NCI-H2107 treated with DMSO at 0.1 percent for 48 hours (cell line): ENCODE measurements at regions not wholly inside any gene's neighbourhood (a gene's known extent, or its start where the extent isn't known, plus 50 kb on each side); places are given as distances from the start of the nearest gene placed in this dataset.
"Not testable (repeated sequence)": the region's sequence is repeated elsewhere in the genome, so short reads cannot be mapped to it uniquely, and the experiment has no call there.

Experiments used
- DNase-seq: peaks from one replicate; lab custom pipeline; 2025; ENCODE audit not compliant: unreplicated experiment; lab: John Stamatoyannopoulos, UW

DNA sequence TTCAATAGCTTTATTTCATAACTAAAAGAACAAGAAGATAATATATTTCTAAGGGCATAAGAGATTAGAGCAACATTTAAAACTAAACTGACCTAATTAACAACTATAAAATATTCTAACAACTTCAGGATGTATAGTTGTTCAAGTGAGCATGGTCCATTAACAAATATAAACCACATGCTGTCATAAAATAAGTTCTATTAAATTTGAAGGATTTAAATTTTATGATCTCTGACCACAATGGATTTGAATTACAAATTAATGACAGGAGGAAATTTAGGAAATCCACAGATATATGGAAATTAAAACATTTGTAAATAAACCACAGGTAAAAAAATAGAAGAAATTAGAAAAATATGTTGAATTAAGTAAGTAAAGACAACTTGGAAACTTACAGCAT lies 196.5 kb upstream of the PCDH20 start:
- DNase-seq = no peak

- no peak for DNase-seq
Measured at GRCh38 chr13:61608138-61608537, 192.5 kb upstream of the PCDH20 start.

DNA sequence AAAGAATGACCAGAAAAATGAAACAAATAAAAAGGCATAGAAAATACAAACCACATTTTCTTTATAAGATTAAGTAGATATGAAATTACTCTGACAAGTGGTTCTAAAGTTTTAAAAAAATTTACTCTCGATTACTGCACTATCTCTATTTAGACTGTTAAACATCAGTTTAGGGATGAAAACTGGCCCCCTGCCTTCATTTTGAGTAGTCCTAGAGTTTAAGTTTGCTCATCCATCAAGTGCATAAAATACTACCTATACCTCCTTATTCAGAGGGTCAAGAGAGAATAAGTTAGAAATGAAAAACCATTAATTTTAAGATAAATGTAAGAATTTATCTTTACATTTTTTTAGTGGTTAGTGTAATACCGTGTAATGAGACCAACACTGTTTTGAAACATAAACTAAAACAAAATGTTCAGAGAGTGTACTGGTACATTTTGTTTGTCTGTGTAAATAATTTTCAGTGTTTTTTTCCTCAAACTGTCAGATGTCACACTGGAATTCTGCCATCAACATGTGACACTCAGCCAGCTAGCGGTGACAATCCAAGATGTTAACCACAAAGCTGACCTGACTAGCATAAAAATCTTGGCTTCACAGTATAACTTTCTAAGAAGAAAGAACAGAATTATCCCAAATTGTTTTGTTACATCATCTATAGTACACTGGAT lies 184.8 kb upstream of the PCDH20 start:
- DNase-seq = no peak

DNA sequence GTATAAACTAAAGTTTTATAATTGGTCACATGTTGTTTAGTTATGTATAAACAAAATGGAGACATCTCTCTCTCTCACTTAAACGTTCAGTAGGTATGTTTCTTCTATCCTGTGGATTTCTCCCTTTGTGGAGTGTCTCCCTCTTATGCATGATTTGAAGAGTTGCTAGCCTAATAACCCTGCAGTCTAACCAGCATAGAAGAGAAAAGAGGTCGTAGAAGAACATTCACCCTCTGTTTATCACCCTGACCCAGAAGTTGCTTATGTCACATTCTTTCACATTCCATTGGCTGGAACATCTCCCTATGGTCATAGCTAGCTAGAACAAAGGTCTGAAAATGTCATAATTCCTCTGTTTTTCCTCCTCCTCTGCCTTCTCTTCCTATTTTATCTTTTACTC lies 176.8 kb upstream of the PCDH20 start:
- DNase-seq = no peak

DNA sequence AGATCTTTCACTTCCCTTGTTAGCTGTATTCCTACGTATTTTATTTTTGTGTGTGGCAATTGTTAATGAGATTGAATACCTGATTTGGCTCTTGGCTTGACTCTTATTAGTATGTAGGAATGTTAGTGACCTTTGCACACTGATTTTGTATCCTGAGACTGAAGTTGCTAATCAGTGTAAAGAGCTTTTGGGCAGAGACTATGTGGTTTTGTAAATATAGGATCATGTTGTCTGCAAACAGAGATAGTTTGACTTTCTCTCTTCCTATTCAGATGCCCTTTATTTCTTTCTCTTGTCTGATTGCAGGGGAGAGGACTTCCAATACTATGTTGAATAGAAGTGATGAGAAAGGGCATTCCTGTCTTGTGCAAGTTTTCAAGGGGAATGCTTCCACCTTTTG lies 160.3 kb upstream of the PCDH20 start:
- DNase-seq = no peak

DNA sequence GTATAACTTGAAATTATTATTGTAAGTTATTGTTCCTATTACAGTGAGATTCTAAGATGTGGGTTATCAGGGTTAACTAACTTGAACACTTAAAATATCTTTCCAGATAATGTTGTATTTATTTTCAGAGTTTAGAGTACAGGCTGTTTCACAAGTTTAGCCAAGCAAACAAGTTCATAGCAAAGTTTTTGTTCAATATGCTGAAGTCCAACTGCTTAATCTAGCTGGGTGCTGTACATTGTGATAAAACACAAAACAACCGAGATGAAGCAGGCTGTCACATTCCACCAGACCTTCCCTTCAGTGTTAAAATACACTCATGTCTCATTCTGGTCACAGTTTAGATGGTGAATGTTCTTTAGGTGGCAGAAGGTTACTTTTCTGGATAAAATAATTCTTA lies 148.0 kb upstream of the PCDH20 start:
- no peak for DNase-seq

DNA sequence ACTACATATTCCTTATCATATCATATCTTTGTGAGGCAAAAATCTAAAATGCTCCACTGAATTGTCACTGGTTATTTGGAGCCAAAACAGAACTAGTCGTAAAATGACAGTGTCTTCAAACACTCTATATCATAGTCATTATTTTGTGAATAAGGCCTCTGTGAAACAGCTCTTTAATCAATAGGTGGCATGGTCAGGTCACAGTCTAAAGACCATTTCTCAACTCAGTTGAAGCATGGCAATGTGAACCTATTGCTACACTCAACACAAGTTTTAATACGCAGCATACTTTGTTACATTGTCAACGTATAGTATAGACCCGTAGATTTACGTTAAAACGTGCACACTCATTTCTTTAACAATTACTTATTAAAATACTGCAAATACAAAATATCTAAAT lies 131.3 kb upstream of the PCDH20 start:
- DNase-seq = no peak

DNA sequence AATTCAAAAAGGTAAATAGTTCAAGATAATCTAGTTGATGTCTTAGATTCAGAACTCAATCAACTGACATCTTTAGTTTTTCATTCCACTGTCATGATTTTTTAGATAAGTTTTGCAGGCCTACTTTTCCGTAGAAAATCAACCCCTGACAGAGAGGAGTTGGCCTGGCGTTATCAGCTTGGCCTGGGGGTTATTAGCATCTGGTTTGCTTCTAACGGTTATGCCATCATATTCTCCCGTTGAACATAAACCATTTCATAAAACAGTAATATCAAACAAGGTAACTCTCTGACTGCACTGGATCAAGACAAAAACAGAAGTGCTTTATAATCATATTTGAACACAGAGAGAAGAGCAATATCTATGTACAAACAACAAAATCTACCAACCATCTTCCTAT lies 130.8 kb upstream of the PCDH20 start:
- no peak for DNase-seq

GRCh38 chr13:61536433-61536832 lies 120.8 kb upstream of the PCDH20 start:
- no peak for DNase-seq

GRCh38 chr13:61531383-61532065 lies 115.9 kb upstream of the PCDH20 start:
- DNase-seq = no peak

DNA sequence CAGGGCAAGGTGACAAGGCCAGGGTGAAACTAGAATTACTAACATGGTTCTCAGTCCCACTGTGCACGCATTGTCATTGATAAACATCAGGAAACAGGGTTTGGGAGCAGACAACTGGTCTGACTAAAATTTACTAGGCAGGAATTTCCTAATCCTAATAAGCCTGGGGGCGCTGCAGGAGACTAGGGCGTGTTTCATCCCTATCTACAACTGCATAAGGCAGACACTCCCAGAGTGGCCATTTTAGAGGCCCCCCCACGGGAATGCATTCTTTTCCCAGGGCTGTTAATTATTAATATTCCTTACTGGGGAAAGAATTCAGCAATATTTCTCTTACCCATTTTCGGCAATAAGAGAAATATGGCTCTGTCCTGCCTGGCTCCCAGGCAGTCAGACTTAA lies 103.6 kb upstream of the PCDH20 start:
- not testable (repeated sequence) for DNase-seq

- DNase-seq = no peak
Measured at GRCh38 chr13:61508936-61509335, 93.3 kb upstream of the PCDH20 start.

GRCh38 chr13:61500176-61500575 lies 84.5 kb upstream of the PCDH20 start:
- DNase-seq = no peak

DNA sequence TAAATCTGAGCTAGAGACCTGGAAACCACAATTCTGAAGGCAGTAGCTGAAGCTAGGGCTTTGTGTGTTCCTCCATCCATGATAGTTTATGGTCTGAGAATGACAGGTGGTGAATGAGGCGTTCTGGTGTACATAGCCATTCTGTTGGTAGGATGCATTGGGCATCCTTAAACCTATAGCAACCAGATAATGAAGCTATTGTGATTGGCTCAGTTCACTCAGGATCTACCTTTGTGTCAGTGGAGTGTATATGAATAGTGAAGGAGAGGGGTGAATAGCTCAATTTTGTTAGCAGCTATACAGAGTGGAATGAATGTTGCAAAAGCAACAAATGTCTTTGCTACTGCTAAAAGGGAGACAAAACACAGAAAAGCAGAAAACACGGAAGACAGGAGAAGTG lies 80.0 kb upstream of the PCDH20 start:
- DNase-seq = no peak

- not testable (repeated sequence) for DNase-seq
Measured at GRCh38 chr13:61493556-61493955, 77.9 kb upstream of the PCDH20 start.

DNA sequence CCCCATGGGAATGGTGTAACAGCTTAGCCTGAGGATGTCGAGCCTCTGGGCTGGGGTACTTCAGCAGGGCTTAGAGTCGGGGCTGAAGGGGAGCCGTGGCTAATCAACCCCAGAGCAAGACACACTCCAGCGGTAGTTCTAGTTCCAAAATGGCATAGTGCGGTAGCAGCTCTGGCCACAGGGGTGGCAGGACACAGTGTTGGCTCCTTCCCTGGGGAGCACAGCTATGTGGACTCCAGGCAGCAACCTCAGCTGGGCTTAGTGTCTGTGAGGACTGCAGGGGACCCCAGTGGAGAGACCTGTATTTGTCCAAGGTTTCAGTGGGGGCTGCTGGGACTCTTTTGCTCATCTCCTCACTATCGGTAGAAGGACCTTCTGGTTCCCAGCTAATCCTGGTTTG lies 70.8 kb upstream of the PCDH20 start:
- DNase-seq = no peak

GRCh38 chr13:61485128-61485765 lies 69.6 kb upstream of the PCDH20 start:
- DNase-seq = no peak

DNA sequence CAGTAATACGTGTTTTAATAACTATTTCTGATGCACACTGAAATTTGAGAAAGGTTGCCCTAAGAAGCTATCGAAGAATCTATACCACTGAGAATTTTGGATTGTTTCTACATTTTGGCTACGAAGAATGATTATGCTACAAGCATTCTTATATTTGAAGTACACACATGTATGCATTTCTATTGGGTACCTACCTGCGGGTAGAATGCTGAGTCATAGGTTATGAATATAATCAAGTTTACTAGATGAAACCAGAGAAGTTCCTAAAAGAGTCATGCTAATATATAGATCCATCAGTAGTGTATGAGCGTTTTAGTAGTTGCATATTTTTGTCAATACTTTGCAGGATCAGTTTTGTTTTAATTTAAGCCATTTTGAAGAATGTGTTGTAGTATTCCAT lies 62.0 kb upstream of the PCDH20 start:
- DNase-seq = no peak

DNA sequence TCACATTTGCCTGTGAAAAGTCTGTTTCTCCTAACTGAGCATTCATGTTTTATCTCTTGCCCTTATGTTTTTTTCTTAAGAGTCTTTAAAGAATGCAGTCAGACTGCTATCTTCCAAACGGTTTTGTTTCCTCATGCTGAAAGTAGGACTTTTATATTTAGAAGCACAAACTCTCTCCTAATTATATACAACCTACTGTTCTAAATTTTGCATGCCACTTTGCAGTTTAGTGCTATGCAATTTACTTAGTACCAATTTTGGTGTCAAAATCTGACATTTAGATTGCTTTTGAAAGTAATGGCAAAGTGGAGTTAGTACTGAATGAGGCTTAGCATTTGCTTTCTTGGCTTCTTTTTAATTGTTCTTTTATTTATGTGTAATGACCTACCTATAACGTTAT lies 55.1 kb upstream of the PCDH20 start:
- DNase-seq = no peak

DNA sequence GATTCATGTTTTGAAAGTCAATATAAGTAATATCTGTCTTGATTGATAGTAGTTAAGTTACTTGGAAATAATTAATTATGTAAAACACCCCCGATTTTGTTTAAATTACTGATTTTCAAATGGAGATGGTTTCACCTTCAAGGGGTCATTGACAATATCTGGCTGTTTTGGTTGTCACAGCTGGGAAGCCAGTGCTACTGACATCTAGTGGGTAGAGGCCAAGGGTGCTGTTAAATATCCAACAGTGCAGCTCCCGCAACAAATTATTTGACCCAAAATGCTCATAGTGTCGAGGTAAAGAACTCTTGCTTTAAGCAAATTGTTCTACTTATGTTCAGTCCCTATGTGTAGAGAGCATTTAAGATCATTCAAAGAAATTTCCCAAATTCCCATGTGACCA lies 50.6 kb upstream of the PCDH20 start:
- no peak for DNase-seq
